SK-N-SH (cell line): ENCODE measurements at regions not wholly inside any gene's neighbourhood (a gene's known extent, or its start where the extent isn't known, plus 50 kb on each side); places are given as distances from the start of the nearest gene placed in this dataset.
"Not testable (repeated sequence)": the region's sequence is repeated elsewhere in the genome, so short reads cannot be mapped to it uniquely, and the experiment has no call there.

Experiments
- CTCF ChIA-PET: fragments of 300-600, 350-600 bp; formaldehyde crosslinking; extraction: SDS; loops from one replicate; lab custom pipeline; 2021; lab: Yijun Ruan, JAX
- POLR2A ChIA-PET: fragments of 350-600 bp; sonication (Branson Sonifier 250); formaldehyde crosslinking; extraction: SDS; loops from one replicate; lab custom pipeline; 2020; ENCODE audit warnings: antibody characterized with exemption, inconsistent platforms; lab: Yijun Ruan, JAX
- DNase-seq: peaks from one replicate; pipeline ENCODE4 v3.0.0; 2012
- H2AFZ ChIP-seq: fragments of 200-600 bp; sonication (generic); 2 replicates; pipeline ENCODE4 v1.8.1; 2016; ENCODE audit warnings: antibody characterized with exemption, mild to moderate bottlenecking, low read depth
- H3F3A ChIP-seq: fragments of 200-600 bp; sonication (generic); replicated peaks from 2 replicates; pipeline ENCODE3; 2016; ENCODE audit warnings: antibody characterized with exemption, mild to moderate bottlenecking; ENCODE audit not compliant: insufficient read depth
- H3K27ac ChIP-seq, 2 experiments: fragments of 200-500 bp in 1 of 2; fragments of 200-600 bp in 1 of 2; sonication (Bioruptor generic) in 1 of 2; sonication (generic), shearing (Covaris generic) in 1 of 2; 2 replicates each; pipeline versions ENCODE4 v1.5.1 to v1.6.1; 2014 to 2016; ENCODE audit warnings: low read depth in 2 of 2, inconsistent platforms in 1 of 2, low read length in 1 of 2, mild to moderate bottlenecking in 1 of 2, mixed read lengths in 1 of 2
- H3K27me3 ChIP-seq: fragments of 200-600 bp; sonication (generic), shearing (Covaris generic); 2 replicates; pipeline ENCODE4 v1.6.1; 2016; ENCODE audit warnings: mixed run types; ENCODE audit not compliant: insufficient read depth
- H3K36me3 ChIP-seq, 2 experiments: fragments of 200-500 bp in 1 of 2; fragments of 200-600 bp in 1 of 2; sonication (Bioruptor generic) in 1 of 2; sonication (generic) in 1 of 2; replicated peaks in 1 of 2; 2 replicates each; pipeline versions ENCODE3 to v1.5.1; 2014 to 2016; ENCODE audit warnings: low read length in 1 of 2, mild to moderate bottlenecking in 1 of 2; ENCODE audit not compliant: insufficient read depth in 2 of 2, control insufficient read depth in 1 of 2
- H3K4me1 ChIP-seq, 2 experiments: fragments of 200-500 bp in 1 of 2; fragments of 200-600 bp in 1 of 2; sonication (Bioruptor generic) in 1 of 2; sonication (generic), shearing (Covaris generic) in 1 of 2; 2 replicates each; pipeline versions ENCODE4 v1.5.1 to v1.6.1; 2014 to 2016; ENCODE audit warnings: low read depth in 1 of 2, low read length in 1 of 2, mixed run types in 1 of 2; ENCODE audit not compliant: insufficient read depth in 2 of 2, control insufficient read depth in 1 of 2
- H3K4me2 ChIP-seq: fragments of 200-600 bp; sonication (generic), shearing (Covaris generic); 2 replicates; pipeline ENCODE4 v1.6.1; 2017; ENCODE audit warnings: mixed run types
- H3K4me3 ChIP-seq, 2 experiments: fragments of 200-500 bp in 1 of 2; fragments of 200-600 bp in 1 of 2; sonication (Bioruptor generic) in 1 of 2; sonication (generic), shearing (Covaris generic) in 1 of 2; 2 replicates each; pipeline versions ENCODE4 v1.5.1 to v1.8.1; 2014 to 2016; ENCODE audit warnings: low read depth in 2 of 2, inconsistent platforms in 1 of 2, low read length in 1 of 2, mild to moderate bottlenecking in 1 of 2, mixed read lengths in 1 of 2, moderate library complexity in 1 of 2
- H3K79me2 ChIP-seq: fragments of 200-600 bp; sonication (generic); 2 replicates; pipeline ENCODE4 v1.8.1; 2017; ENCODE audit warnings: mild to moderate bottlenecking; ENCODE audit not compliant: insufficient read depth
- H3K9ac ChIP-seq: fragments of 200-600 bp; sonication (generic); 2 replicates; pipeline ENCODE4 v1.6.1; 2017; ENCODE audit warnings: mixed run types
- H3K9me2 ChIP-seq: fragments of 200-600 bp; sonication (generic); 2 replicates; pipeline ENCODE4 v1.6.1; 2017; ENCODE audit warnings: mixed run types
- H3K9me3 ChIP-seq: fragments of 200-600 bp; sonication (generic); 2 replicates; pipeline ENCODE4 v1.6.1; 2017; ENCODE audit warnings: mixed run types, mild to moderate bottlenecking, moderate library complexity
- H4K20me1 ChIP-seq: fragments of 200-600 bp; sonication (generic); 2 replicates; pipeline ENCODE4 v1.6.1; 2017; ENCODE audit warnings: mild to moderate bottlenecking, mixed run types; ENCODE audit not compliant: insufficient read depth
- ELF1 ChIP-seq: IDR thresholded peaks from 2 replicates; pipeline ENCODE4 v1.4.0; 2012
- EZH2phosphoT487 ChIP-seq: fragments of 200-600 bp; sonication (generic); IDR thresholded peaks from 2 replicates; pipeline ENCODE4 v1.6.1; 2017; ENCODE audit warnings: low read depth, mixed run types, mild to moderate bottlenecking, antibody characterized with exemption, moderate library complexity, borderline replicate concordance
- FOXJ3 ChIP-seq: sonication (generic); formaldehyde crosslinking; IDR thresholded peaks from 2 replicates; pipeline ENCODE4 v1.5.1; 2020; ENCODE audit warnings: mild to moderate bottlenecking, missing genetic modification reagents
- FOXM1 ChIP-seq: IDR thresholded peaks from 2 replicates; pipeline ENCODE4 v1.4.0; 2012; ENCODE audit warnings: low read depth, mild to moderate bottlenecking
- GABPA ChIP-seq: IDR thresholded peaks from 2 replicates; pipeline ENCODE4 v1.4.0; 2012; ENCODE audit warnings: low read depth, mild to moderate bottlenecking
- GATA2 ChIP-seq: sonication (generic); formaldehyde crosslinking; IDR thresholded peaks from 2 replicates; pipeline ENCODE4 v1.5.0; 2020; ENCODE audit warnings: mild to moderate bottlenecking, missing genetic modification reagents
- JUND ChIP-seq: IDR thresholded peaks from 2 replicates; pipeline ENCODE4 v1.4.0; 2012
- MEF2A ChIP-seq: IDR thresholded peaks from 2 replicates; pipeline ENCODE4 v1.4.0; 2012; ENCODE audit warnings: low read depth, borderline replicate concordance
- MXI1 ChIP-seq: IDR thresholded peaks from 2 replicates; pipeline ENCODE4 v1.6.1; 2012; ENCODE audit warnings: mild to moderate bottlenecking, low read depth, low read length, improper control_type of control experiment
- POLR2AphosphoS5 ChIP-seq: IDR thresholded peaks from 2 replicates; pipeline ENCODE4 v1.6.1; 2012; ENCODE audit warnings: low read depth, low read length
- RAD21 ChIP-seq: IDR thresholded peaks from 2 replicates; pipeline ENCODE4 v1.6.1; 2012; ENCODE audit warnings: mild to moderate bottlenecking, low read length
- RXRA ChIP-seq: IDR thresholded peaks from 2 replicates; pipeline ENCODE4 v1.4.0; 2012; ENCODE audit warnings: low read depth, mild to moderate bottlenecking, borderline replicate concordance
- SMC3 ChIP-seq: IDR thresholded peaks from 2 replicates; pipeline ENCODE4 v1.6.1; 2012; ENCODE audit warnings: low read depth, low read length, improper control_type of control experiment
- TAF1 ChIP-seq: IDR thresholded peaks from 2 replicates; pipeline ENCODE4 v1.6.1; 2012; ENCODE audit warnings: low read depth, mild to moderate bottlenecking, low read length, moderate library complexity, borderline replicate concordance
- USF1 ChIP-seq: IDR thresholded peaks from 2 replicates; pipeline ENCODE4 v1.4.0; 2012; ENCODE audit warnings: low read depth, borderline replicate concordance
- USF2 ChIP-seq: fragments of 150-350 bp; IDR thresholded peaks from 2 replicates; pipeline ENCODE4 v1.6.1; 2017; ENCODE audit warnings: antibody characterized with exemption, low read length, low read depth, borderline replicate concordance
- WGBS: methylation state at CpG from one replicate; pipeline ENCODE4 v1.1.6; 2017; ENCODE audit warnings: low lambda C conversion rate; 5-methylcytosine and 5-hydroxymethylcytosine counted together
- TF ChIP-seq, protein P1 (sequence below): IDR thresholded peaks from 2 replicates; pipeline ENCODE4 v1.4.0; 2012; ENCODE audit warnings: low read depth, borderline replicate concordance
- TF ChIP-seq, protein P2 (sequence below): fragments of 150-350 bp; IDR thresholded peaks from 2 replicates; pipeline ENCODE4 v1.6.1; 2016; ENCODE audit warnings: mild to moderate bottlenecking, low read depth, low read length
- TF ChIP-seq, protein P3 (sequence below): IDR thresholded peaks from 2 replicates; pipeline ENCODE4 v1.4.0; 2012; ENCODE audit warnings: low read depth

DNA sequence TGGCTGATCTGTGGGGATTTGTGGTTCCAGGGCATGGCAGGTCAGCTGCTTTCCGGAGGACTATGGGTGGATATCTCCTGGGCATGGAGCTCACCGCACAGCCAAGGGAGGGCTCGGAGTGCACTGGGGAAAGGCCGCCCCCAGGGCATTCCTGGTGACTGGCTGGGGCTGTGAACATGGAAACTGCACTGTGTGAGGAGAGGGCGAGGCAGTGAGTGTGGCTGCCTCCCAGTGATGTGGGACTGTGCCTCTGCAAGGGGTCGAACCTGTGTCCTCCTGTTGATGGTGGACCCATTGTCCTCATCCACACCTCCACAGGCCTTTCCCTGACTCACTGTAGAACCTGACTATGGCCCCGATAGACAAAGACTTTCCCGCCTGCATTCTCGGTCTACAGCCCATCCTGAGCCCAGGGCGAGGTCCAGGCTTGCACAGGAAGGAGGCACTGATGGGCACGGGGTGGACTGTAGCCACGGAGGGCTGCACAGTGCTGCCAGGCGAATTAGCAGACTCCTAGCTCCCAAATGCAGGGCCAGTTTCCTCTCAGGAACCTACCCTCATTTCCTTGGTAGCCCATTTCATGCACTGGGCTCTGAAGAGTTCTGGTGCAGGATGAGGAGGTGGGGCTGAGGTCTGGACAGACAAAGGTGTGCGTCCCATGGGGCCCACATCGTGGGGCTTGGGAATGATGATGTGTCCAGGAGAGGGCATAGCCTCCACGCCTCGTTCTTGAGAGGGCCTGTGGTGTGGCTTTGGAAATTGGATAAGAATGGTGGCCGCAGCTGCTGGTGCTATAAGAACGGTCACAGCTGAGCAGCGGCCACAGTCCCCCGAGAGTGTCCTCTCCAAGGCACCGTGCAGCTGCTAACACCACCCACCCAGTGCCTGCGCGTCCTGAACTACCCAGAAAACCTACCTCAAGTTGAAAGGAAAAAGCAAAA, 415.1 kb downstream of the TMEM121 start:
- H3K4me3 ChIP-seq, result no peak overlapping the region
- no peaks in the 10 kb centered on the region for H3K9me2 ChIP-seq
- no peak for TF ChIP-seq USF2
- TF ChIP-seq, protein P1, sequence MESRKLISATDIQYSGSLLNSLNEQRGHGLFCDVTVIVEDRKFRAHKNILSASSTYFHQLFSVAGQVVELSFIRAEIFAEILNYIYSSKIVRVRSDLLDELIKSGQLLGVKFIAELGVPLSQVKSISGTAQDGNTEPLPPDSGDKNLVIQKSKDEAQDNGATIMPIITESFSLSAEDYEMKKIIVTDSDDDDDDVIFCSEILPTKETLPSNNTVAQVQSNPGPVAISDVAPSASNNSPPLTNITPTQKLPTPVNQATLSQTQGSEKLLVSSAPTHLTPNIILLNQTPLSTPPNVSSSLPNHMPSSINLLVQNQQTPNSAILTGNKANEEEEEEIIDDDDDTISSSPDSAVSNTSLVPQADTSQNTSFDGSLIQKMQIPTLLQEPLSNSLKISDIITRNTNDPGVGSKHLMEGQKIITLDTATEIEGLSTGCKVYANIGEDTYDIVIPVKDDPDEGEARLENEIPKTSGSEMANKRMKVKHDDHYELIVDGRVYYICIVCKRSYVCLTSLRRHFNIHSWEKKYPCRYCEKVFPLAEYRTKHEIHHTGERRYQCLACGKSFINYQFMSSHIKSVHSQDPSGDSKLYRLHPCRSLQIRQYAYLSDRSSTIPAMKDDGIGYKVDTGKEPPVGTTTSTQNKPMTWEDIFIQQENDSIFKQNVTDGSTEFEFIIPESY, result no peak
- TF ChIP-seq TAF1, result no peak
- TF ChIP-seq, protein P2, sequence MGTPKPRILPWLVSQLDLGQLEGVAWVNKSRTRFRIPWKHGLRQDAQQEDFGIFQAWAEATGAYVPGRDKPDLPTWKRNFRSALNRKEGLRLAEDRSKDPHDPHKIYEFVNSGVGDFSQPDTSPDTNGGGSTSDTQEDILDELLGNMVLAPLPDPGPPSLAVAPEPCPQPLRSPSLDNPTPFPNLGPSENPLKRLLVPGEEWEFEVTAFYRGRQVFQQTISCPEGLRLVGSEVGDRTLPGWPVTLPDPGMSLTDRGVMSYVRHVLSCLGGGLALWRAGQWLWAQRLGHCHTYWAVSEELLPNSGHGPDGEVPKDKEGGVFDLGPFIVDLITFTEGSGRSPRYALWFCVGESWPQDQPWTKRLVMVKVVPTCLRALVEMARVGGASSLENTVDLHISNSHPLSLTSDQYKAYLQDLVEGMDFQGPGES, result no peak
- TF ChIP-seq RAD21, result no peak
- TF ChIP-seq, protein P3, sequence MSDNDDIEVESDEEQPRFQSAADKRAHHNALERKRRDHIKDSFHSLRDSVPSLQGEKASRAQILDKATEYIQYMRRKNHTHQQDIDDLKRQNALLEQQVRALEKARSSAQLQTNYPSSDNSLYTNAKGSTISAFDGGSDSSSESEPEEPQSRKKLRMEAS, result no peak
- no peak for TF ChIP-seq SMC3
- no peak for TF ChIP-seq EZH2phosphoT487
- no peak for TF ChIP-seq FOXM1
- no peak for TF ChIP-seq GABPA
- TF ChIP-seq JUND, result no peak
- no peak for TF ChIP-seq MEF2A
- TF ChIP-seq USF1, result no peak
- TF ChIP-seq MXI1, result no peak
- TF ChIP-seq GATA2 (CRISPR knock-in tag), result no peak
- no peak for TF ChIP-seq RXRA
- no peak for TF ChIP-seq ELF1
- TF ChIP-seq POLR2AphosphoS5, result no peak
- TF ChIP-seq FOXJ3 (CRISPR knock-in tag), result no peak
- H4K20me1 ChIP-seq, result no peaks in the 10 kb centered on the region
- WGBS, result 22% methylated on average over 17 of the region's 24 CpGs
- H3K79me2 ChIP-seq, result no peaks in the 10 kb centered on the region
- no peak overlapping the region for H3K4me2 ChIP-seq
- no peak for DNase-seq
- H3K9me3 ChIP-seq, result no peaks in the 10 kb centered on the region
- no peak overlapping the region for H2AFZ ChIP-seq
- no peaks in the 10 kb centered on the region; a peak in 1 of 4 replicates for H3K4me1 ChIP-seq
- no peak overlapping the region for H3K27ac ChIP-seq
- H3K36me3 ChIP-seq, result no peaks in the 10 kb centered on the region
- H3K9ac ChIP-seq, result no peak overlapping the region
- H3F3A ChIP-seq, result no peaks in the 10 kb centered on the region
- POLR2A ChIA-PET, result no interaction called here
- H3K27me3 ChIP-seq, result no peaks in the 10 kb centered on the region; the same call in 1 of the 2 replicates
- CTCF ChIA-PET, result interaction anchor here (0.6 to 4.8 kb wide), 5 partner anchors 7 to 382 kb away, joined by 3 to 54 read pairs (median 3); no protein-coding TSS in a partner anchor

DNA sequence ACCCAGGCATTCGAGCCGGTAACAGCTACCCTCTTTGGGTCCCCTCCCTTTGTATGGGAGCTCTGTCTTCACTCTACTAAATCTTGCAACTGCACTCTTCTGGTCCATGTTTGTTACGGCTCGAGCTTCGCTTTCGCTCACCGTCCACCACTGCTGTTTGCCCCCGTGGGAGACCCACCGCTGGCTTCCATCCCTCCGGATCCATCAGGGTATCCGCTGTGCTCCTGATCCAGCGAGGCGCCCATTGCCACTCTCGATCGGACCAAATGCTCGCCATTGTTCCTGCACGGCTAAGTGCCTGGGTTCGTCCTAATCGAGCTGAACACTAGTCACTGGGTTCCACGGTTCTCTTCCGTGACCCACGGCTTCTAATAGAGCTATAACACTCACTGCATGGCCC, 416.3 kb downstream of the TMEM121 start:
- H4K20me1 ChIP-seq, H3K27ac ChIP-seq, H2AFZ ChIP-seq, H3K79me2 ChIP-seq, H3K4me1 ChIP-seq, H3K4me2 ChIP-seq, POLR2A ChIA-PET, H3K9ac ChIP-seq, H3K9me2 ChIP-seq, H3K4me3 ChIP-seq, H3K36me3 ChIP-seq, H3F3A ChIP-seq, DNase-seq, H3K27me3 ChIP-seq, H3K9me3 ChIP-seq: not testable (repeated sequence)
- 42% methylated on average over 10 of the region's 22 CpGs for WGBS
- CTCF ChIA-PET, result interaction anchor here (1.3 to 4.8 kb wide), 3 partner anchors 9 to 266 kb away, joined by 3 to 54 read pairs (median 13); no protein-coding TSS in a partner anchor
